ENCODE measurements at regions not wholly inside any gene's neighbourhood (a gene's known extent, or its start where the extent isn't known, plus 50 kb on each side); places are given as distances from the start of the nearest gene placed in this dataset.

GRCh38 chr13:70995338-70995737, 871.7 kb downstream of the DACH1 start:
- POLR2A ChIA-PET, result no interaction called here
- CTCF ChIA-PET, result no interaction called here
- FAIRE-seq, result no peak

DNA sequence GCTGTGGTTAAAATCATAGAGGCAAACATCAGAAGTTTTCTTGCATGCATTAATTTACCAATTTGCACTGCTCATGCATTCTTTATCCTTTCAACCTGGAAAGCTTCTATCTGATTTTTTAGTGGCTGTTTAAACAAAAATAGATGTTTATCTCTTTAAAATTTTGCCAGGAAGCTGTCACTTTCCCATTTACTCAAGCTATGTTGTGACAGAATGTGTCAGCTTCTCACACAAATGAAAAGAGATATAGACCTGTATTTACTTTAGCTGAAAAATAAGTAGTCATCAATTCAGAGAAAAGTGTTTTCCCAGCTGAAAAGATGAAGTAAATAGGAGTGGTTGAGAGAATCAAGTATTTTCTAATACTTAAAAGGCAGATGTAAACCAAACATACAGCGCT, 872.8 kb downstream of the DACH1 start:
- no peaks in the 10 kb centered on the region for H3K9me3 ChIP-seq
- H3K4me1 ChIP-seq, result no peaks in the 10 kb centered on the region
- DNase-seq (ENCODE audit: low read depth in 1 of 2, low spot score in 1 of 2) (no peak), FAIRE-seq (no peak), ATAC-seq (no peak)
- ChIA-PET POLR2A (no interaction called here), CTCF (no interaction called here)
- WGBS (ENCODE audit: missing lambda C conversion rate), result 4% methylated on average over 1 of the region's 1 CpG
- H3K27ac ChIP-seq, result no peak overlapping the region
- no peak overlapping the region for H3K4me2 ChIP-seq
- no peak for TF ChIP-seq PHF8 (IDR thresholded peaks at IDR 0.05; ENCODE audit: borderline replicate concordance, low read depth)
- TF ChIP-seq EP300 (IDR thresholded peaks at IDR 0.05), result no peak
- no peak for TF ChIP-seq CBX2 (IDR thresholded peaks at IDR 0.05; ENCODE audit: borderline replicate concordance, low read depth)
- no peak for TF ChIP-seq ZNF302 (CRISPR knock-in tag; IDR thresholded peaks at IDR 0.05)
- H3K4me3 ChIP-seq, result no peak overlapping the region

More at GRCh38 chr13:70995338-70995737, 871.7 kb downstream of the DACH1 start:
- Histone ChIP-seq H3K4me1 (no peaks in the 10 kb centered on the region), H3K9me3 (no peaks in the 10 kb centered on the region), H3K27ac (no peak overlapping the region), H3K4me3 (no peak overlapping the region), H3K4me2 (no peak overlapping the region)
- WGBS (ENCODE audit: missing lambda C conversion rate), result 11% methylated on average over 1 of the region's 1 CpG
- no peak for ATAC-seq
- no peak for TF ChIP-seq FOXS1 (CRISPR knock-in tag; IDR thresholded peaks at IDR 0.05)
- no peak for TF ChIP-seq NR3C1 (IDR thresholded peaks at IDR 0.05)
- TF ChIP-seq PBX3 (IDR thresholded peaks at IDR 0.05), result no peak
- no peak for TF ChIP-seq ESRRA (IDR thresholded peaks at IDR 0.05; ENCODE audit: borderline replicate concordance, low read length)
- TF ChIP-seq RAD21 (conservative IDR thresholded peaks at IDR 0.05 in 1 of 2, IDR thresholded peaks at IDR 0.05 in 1 of 2), result no peak
- TF ChIP-seq RFX5 (IDR thresholded peaks at IDR 0.05), result no peak
- TF ChIP-seq KDM1A (IDR thresholded peaks at IDR 0.05; ENCODE audit: low read depth), result no peak
- TF ChIP-seq PHF8 (IDR thresholded peaks at IDR 0.05; ENCODE audit: borderline replicate concordance, low read depth), result no peak
- TF ChIP-seq HES2 (IDR thresholded peaks at IDR 0.05), result no peak
- TF ChIP-seq HOXB5 (CRISPR knock-in tag; IDR thresholded peaks at IDR 0.05), result no peak
- TF ChIP-seq CHD4 (IDR thresholded peaks at IDR 0.05; ENCODE audit: borderline replicate concordance), result no peak
- DNase-seq (ENCODE audit: low read depth in 1 of 2, low spot score in 1 of 2), result no peak

GRCh38 chr13:70987043-70987442, 878.8 kb upstream of the KLHL1 start:
- Histone ChIP-seq H3K4me1 (no peaks in the 10 kb centered on the region), H3K4me3 (no peak overlapping the region), H3K27ac (no peak overlapping the region), H3K4me2 (no peak overlapping the region), H3K9me3 (no peaks in the 10 kb centered on the region)
- POLR2A ChIA-PET, result no interaction called here
- ATAC-seq, result no peak
- FAIRE-seq, result no peak
- 3% methylated on average over 6 of the region's 6 CpGs for WGBS (ENCODE audit: missing lambda C conversion rate)
- DNase-seq (ENCODE audit: low read depth in 1 of 2, low spot score in 1 of 2), result no peak
- TF ChIP-seq SMC3 (IDR thresholded peaks at IDR 0.05) (no peak), EHMT2 (IDR thresholded peaks at IDR 0.05; ENCODE audit: low read depth) (no peak), TP53 (CRISPR knock-in tag; IDR thresholded peaks at IDR 0.05) (no peak), HEYL (CRISPR knock-in tag; IDR thresholded peaks at IDR 0.05) (no peak), CTCF (IDR thresholded peaks at IDR 0.05) (no peak), CHD2 (IDR thresholded peaks at IDR 0.05; ENCODE audit: low read length, partially characterized antibody) (no peak), ESRRA (IDR thresholded peaks at IDR 0.05; ENCODE audit: borderline replicate concordance, low read length) (no peak), E2F6 (IDR thresholded peaks at IDR 0.05; ENCODE audit: borderline replicate concordance, low read depth) (no peak), USF2 (IDR thresholded peaks at IDR 0.05) (no peak), FOXS1 (CRISPR knock-in tag; IDR thresholded peaks at IDR 0.05) (no peak), JUN (IDR thresholded peaks at IDR 0.05) (no peak)
- TF ChIP-seq, protein P1, sequence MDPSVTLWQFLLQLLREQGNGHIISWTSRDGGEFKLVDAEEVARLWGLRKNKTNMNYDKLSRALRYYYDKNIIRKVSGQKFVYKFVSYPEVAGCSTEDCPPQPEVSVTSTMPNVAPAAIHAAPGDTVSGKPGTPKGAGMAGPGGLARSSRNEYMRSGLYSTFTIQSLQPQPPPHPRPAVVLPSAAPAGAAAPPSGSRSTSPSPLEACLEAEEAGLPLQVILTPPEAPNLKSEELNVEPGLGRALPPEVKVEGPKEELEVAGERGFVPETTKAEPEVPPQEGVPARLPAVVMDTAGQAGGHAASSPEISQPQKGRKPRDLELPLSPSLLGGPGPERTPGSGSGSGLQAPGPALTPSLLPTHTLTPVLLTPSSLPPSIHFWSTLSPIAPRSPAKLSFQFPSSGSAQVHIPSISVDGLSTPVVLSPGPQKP (IDR thresholded peaks at IDR 0.05; ENCODE audit: low read depth, low read length), result no peak
- CTCF ChIA-PET, result no interaction called here
